ENCODE measurements at regions not wholly inside any gene's neighbourhood (a gene's known extent, or its start where the extent isn't known, plus 50 kb on each side); places are given as distances from the start of the nearest gene placed in this dataset.
A peak's percentile ranks its signal among the peaks of the same experiment; 100 is the strongest.

DNA sequence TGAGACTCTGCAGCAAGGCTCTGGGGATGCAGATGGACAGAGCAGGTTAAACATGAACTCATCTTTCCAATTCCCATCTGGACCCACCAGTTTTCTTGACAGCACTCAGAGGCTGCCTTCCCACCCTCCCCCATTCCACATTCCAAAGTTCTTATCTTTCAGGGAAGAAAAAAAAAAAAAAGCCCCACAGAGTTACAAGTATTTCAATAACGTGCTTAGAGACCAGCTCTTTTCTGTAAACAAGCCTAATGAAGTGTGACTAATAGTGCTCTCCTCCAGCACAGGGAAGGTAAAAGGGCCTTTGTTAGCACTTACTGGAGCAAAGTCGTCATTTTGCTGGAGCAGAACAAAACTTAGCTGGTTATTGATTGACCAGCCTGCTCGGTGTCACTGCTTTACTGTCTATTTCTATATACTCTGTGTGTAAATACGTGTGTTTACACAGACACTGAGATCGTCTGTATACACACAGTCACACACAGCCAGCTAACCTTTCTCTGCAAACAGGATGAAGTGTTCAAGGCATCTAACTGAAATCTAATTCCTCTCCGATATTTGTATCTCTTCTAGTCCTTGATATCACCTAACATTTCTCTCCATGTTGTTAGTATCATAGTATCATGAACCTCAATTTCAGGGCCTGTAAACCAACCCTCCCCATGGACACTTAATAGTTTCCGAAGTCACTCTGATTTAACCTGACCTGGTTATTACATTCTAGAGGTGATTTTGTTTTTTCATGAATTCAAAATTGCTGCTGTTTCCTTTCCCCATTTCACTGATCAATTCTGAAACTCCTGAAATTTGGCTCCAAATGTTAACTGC lies 84.9 kb downstream of the ZNF608 start (continued):
- TF ChIP-seq, protein P1, sequence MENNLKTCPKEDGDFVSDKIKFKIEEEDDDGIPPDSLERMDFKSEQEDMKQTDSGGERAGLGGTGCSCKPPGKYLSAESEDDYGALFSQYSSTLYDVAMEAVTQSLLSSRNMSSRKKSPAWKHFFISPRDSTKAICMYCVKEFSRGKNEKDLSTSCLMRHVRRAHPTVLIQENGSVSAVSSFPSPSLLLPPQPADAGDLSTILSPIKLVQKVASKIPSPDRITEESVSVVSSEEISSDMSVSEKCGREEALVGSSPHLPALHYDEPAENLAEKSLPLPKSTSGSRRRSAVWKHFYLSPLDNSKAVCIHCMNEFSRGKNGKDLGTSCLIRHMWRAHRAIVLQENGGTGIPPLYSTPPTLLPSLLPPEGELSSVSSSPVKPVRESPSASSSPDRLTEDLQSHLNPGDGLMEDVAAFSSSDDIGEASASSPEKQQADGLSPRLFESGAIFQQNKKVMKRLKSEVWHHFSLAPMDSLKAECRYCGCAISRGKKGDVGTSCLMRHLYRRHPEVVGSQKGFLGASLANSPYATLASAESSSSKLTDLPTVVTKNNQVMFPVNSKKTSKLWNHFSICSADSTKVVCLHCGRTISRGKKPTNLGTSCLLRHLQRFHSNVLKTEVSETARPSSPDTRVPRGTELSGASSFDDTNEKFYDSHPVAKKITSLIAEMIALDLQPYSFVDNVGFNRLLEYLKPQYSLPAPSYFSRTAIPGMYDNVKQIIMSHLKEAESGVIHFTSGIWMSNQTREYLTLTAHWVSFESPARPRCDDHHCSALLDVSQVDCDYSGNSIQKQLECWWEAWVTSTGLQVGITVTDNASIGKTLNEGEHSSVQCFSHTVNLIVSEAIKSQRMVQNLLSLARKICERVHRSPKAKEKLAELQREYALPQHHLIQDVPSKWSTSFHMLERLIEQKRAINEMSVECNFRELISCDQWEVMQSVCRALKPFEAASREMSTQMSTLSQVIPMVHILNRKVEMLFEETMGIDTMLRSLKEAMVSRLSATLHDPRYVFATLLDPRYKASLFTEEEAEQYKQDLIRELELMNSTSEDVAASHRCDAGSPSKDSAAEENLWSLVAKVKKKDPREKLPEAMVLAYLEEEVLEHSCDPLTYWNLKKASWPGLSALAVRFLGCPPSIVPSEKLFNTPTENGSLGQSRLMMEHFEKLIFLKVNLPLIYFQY (CRISPR knock-in tag; IDR thresholded peaks at IDR 0.05; ENCODE audit: borderline replicate concordance) = 0 out of 2 replicates have a peak, but pooled peaks have one; percentile 40
- TF ChIP-seq SOX5 (CRISPR knock-in tag; IDR thresholded peaks at IDR 0.05; ENCODE audit: borderline replicate concordance) (peak; percentile 97), HOXD1 (CRISPR knock-in tag; IDR thresholded peaks at IDR 0.05) (peak; percentile 63; the same call in 1 of the 2 replicates), ZNF564 (CRISPR knock-in tag; IDR thresholded peaks at IDR 0.05) (0 out of 2 replicates have a peak, but pooled peaks have one; percentile 59), TMF1 (CRISPR knock-in tag; IDR thresholded peaks at IDR 0.05; ENCODE audit: low read depth) (0 out of 2 replicates have a peak, but pooled peaks have one; percentile 54), MEIS1 (CRISPR knock-in tag; IDR thresholded peaks at IDR 0.05; ENCODE audit: borderline replicate concordance) (peak; percentile 77; the same call in 1 of the 2 replicates), POGZ (CRISPR knock-in tag; IDR thresholded peaks at IDR 0.05) (peak; percentile 73; the same call in 1 of the 2 replicates), TBX3 (IDR thresholded peaks at IDR 0.05; ENCODE audit: borderline replicate concordance) (peak; percentile 99), IRX3 (CRISPR knock-in tag; IDR thresholded peaks at IDR 0.05; ENCODE audit: borderline replicate concordance, low read depth) (peak; percentile 54; the same call in 1 of the 2 replicates), ZNF572 (CRISPR knock-in tag; IDR thresholded peaks at IDR 0.05) (no peak), SIX4 (CRISPR knock-in tag; IDR thresholded peaks at IDR 0.05) (peak; percentile 83), ZNF670 (CRISPR knock-in tag; IDR thresholded peaks at IDR 0.05; ENCODE audit: borderline replicate concordance) (peak; percentile 73; the same call in 1 of the 2 replicates), ZNF264 (CRISPR knock-in tag; IDR thresholded peaks at IDR 0.05) (peak; percentile 41; the same call in 1 of the 2 replicates), TEAD3 (CRISPR knock-in tag; optimal IDR thresholded peaks at IDR 0.05; ENCODE audit: borderline replicate concordance) (peak; percentile 85), ZNF24 (IDR thresholded peaks at IDR 0.05) (peak; percentile 51; the same call in 1 of the 2 replicates), ZNF792 (CRISPR knock-in tag; IDR thresholded peaks at IDR 0.05) (peak; percentile 54; the same call in 1 of the 2 replicates), NRL (CRISPR knock-in tag; IDR thresholded peaks at IDR 0.05; ENCODE audit: borderline replicate concordance) (no peak)
- TF ChIP-seq, protein P2, sequence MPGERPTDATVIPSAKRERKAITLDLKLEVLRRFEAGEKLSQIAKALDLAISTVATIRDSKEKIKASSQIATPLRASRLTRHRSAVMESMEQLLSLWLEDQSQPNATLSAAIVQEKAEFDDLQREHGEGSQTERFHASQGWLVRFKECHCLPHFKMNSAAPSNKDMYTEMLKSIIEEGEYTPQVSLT (CRISPR knock-in tag; IDR thresholded peaks at IDR 0.05; ENCODE audit: borderline replicate concordance, low read depth) = no peak
- TF ChIP-seq, protein P3, sequence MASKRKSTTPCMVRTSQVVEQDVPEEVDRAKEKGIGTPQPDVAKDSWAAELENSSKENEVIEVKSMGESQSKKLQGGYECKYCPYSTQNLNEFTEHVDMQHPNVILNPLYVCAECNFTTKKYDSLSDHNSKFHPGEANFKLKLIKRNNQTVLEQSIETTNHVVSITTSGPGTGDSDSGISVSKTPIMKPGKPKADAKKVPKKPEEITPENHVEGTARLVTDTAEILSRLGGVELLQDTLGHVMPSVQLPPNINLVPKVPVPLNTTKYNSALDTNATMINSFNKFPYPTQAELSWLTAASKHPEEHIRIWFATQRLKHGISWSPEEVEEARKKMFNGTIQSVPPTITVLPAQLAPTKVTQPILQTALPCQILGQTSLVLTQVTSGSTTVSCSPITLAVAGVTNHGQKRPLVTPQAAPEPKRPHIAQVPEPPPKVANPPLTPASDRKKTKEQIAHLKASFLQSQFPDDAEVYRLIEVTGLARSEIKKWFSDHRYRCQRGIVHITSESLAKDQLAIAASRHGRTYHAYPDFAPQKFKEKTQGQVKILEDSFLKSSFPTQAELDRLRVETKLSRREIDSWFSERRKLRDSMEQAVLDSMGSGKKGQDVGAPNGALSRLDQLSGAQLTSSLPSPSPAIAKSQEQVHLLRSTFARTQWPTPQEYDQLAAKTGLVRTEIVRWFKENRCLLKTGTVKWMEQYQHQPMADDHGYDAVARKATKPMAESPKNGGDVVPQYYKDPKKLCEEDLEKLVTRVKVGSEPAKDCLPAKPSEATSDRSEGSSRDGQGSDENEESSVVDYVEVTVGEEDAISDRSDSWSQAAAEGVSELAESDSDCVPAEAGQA (IDR thresholded peaks at IDR 0.05; ENCODE audit: low read depth) = no peak
- TF ChIP-seq, protein P3 (CRISPR knock-in tag; IDR thresholded peaks at IDR 0.05; ENCODE audit: borderline replicate concordance) = no peak
